H9 (cell line): ENCODE measurements at regions not wholly inside any gene's neighbourhood (a gene's known extent, or its start where the extent isn't known, plus 50 kb on each side); places are given as distances from the start of the nearest gene placed in this dataset.

Experiments
- DNase-seq: peaks from one replicate; pipeline ENCODE4 v3.0.0-alpha.2; 2017
- H2AFZ ChIP-seq: one replicate; pipeline ENCODE4 v1.6.1; 2013; ENCODE audit warnings: mild to moderate bottlenecking, low read length, control low read depth, moderate library complexity
- H2AK5ac ChIP-seq: 2 replicates; pipeline ENCODE4 v1.6.1; 2013; ENCODE audit warnings: low read length, control low read depth, mixed read lengths; ENCODE audit not compliant: insufficient read length
- H2BK120ac ChIP-seq: one replicate; pipeline ENCODE4 v1.6.1; 2013; ENCODE audit warnings: low read depth, mild to moderate bottlenecking, low read length, control low read depth, inconsistent platforms; ENCODE audit not compliant: poor library complexity, severe bottlenecking
- H2BK12ac ChIP-seq: 2 replicates; pipeline ENCODE4 v1.6.1; 2013; ENCODE audit warnings: low read length, control low read depth, mixed read lengths, low read depth; ENCODE audit not compliant: insufficient read length
- H2BK15ac ChIP-seq: 2 replicates; pipeline ENCODE4 v1.6.1; 2013; ENCODE audit warnings: low read depth, low read length, control low read depth
- H2BK20ac ChIP-seq: one replicate; pipeline ENCODE4 v1.6.1; 2013; ENCODE audit warnings: low read depth, mild to moderate bottlenecking, low read length, control low read depth, inconsistent platforms; ENCODE audit not compliant: poor library complexity, severe bottlenecking
- H2BK5ac ChIP-seq: 2 replicates; pipeline ENCODE4 v1.6.1; 2013; ENCODE audit warnings: low read length, control low read depth, mixed read lengths; ENCODE audit not compliant: insufficient read length
- H3K14ac ChIP-seq: 2 replicates; pipeline ENCODE4 v1.6.1; 2013; ENCODE audit warnings: low read length, control low read depth; ENCODE audit not compliant: insufficient read depth
- H3K18ac ChIP-seq: 2 replicates; pipeline ENCODE4 v1.6.1; 2013; ENCODE audit warnings: low read depth, mild to moderate bottlenecking, mixed read lengths, low read length, control low read depth; ENCODE audit not compliant: insufficient read length
- H3K23ac ChIP-seq: 2 replicates; pipeline ENCODE4 v1.6.1; 2013; ENCODE audit warnings: low read length, control low read depth, mixed read lengths, low read depth; ENCODE audit not compliant: insufficient read length
- H3K23me2 ChIP-seq: 2 replicates; pipeline ENCODE4 v1.6.1; 2013; ENCODE audit warnings: low read depth, mild to moderate bottlenecking, mixed read lengths, low read length, control low read depth; ENCODE audit not compliant: insufficient read length, poor library complexity, severe bottlenecking
- H3K27ac ChIP-seq: 2 replicates; pipeline ENCODE4 v1.5.1; 2013; ENCODE audit warnings: low read length, control low read depth, mixed read lengths, low read depth; ENCODE audit not compliant: insufficient read length
- H3K27me3 ChIP-seq: 2 replicates; pipeline ENCODE4 v1.6.1; 2013; ENCODE audit warnings: low read length, control low read depth, inconsistent platforms; ENCODE audit not compliant: insufficient read depth
- H3K4ac ChIP-seq: 2 replicates; pipeline ENCODE4 v1.6.1; 2013; ENCODE audit warnings: low read depth, mild to moderate bottlenecking, control low read depth, inconsistent platforms, low read length, moderate library complexity
- H3K4me1 ChIP-seq: 2 replicates; pipeline ENCODE4 v1.6.1; 2013; ENCODE audit warnings: low read length, control low read depth, inconsistent platforms; ENCODE audit not compliant: insufficient read depth
- H3K4me2 ChIP-seq: 2 replicates; pipeline ENCODE4 v1.6.1; 2013; ENCODE audit warnings: low read length, control low read depth, mixed read lengths; ENCODE audit not compliant: insufficient read length, insufficient read depth
- H3K56ac ChIP-seq: 2 replicates; pipeline ENCODE4 v1.6.1; 2013; ENCODE audit warnings: low read depth, mild to moderate bottlenecking, mixed read lengths, low read length, control low read depth; ENCODE audit not compliant: insufficient read length
- H3K79me1 ChIP-seq: 2 replicates; pipeline ENCODE4 v1.6.1; 2013; ENCODE audit warnings: low read depth, mild to moderate bottlenecking, moderate library complexity, low read length, control low read depth, inconsistent platforms; ENCODE audit not compliant: insufficient read depth, poor library complexity, severe bottlenecking
- H3K79me2 ChIP-seq: 2 replicates; pipeline ENCODE4 v1.6.1; 2013; ENCODE audit warnings: low read length, control low read depth, inconsistent platforms; ENCODE audit not compliant: insufficient read depth
- H3K9ac ChIP-seq: 2 replicates; pipeline ENCODE4 v1.6.1; 2013; ENCODE audit warnings: low read length, control low read depth, mixed read lengths; ENCODE audit not compliant: insufficient read length; ENCODE audit errors: extremely low read depth
- H3K9me3 ChIP-seq: one replicate; pipeline ENCODE4 v1.6.1; 2013; ENCODE audit warnings: low read depth, low read length, inconsistent platforms; ENCODE audit not compliant: control insufficient read depth
- H3T11ph ChIP-seq: one replicate; pipeline ENCODE4 v1.6.1; 2013; ENCODE audit warnings: mild to moderate bottlenecking, low read length, control low read depth, inconsistent platforms
- H4K20me1 ChIP-seq: one replicate; pipeline ENCODE4 v1.6.1; 2013; ENCODE audit not compliant: control insufficient read depth, insufficient read length, insufficient read depth
- H4K5ac ChIP-seq: 2 replicates; pipeline ENCODE4 v1.6.1; 2013; ENCODE audit warnings: low read depth, mild to moderate bottlenecking, mixed read lengths, low read length, control low read depth; ENCODE audit not compliant: insufficient read length
- H4K8ac ChIP-seq: replicated peaks from 2 replicates; pipeline ENCODE4 v1.6.1; 2013; ENCODE audit warnings: low read length, control low read depth, mixed read lengths, low read depth; ENCODE audit not compliant: insufficient read length
- H4K91ac ChIP-seq: 2 replicates; pipeline ENCODE4 v1.6.1; 2013; ENCODE audit warnings: low read depth, mild to moderate bottlenecking, moderate library complexity, mixed read lengths, low read length, control low read depth; ENCODE audit not compliant: insufficient read length
- H3K27ac Mint-ChIP-seq, 3 experiments: 2 replicates in 2 of 3; 3 replicates in 1 of 3; pipeline ENCODE4 v1.8.0; 2020 to 2021; ENCODE audit warnings: mixed read lengths in 3 of 3, mild to moderate bottlenecking in 1 of 3, moderate library complexity in 1 of 3
- H3K27me3 Mint-ChIP-seq: 2 replicates; pipeline ENCODE4 v1.8.0; 2021; ENCODE audit warnings: low read depth, mild to moderate bottlenecking, moderate library complexity, mixed read lengths
- H3K36me3 Mint-ChIP-seq, 3 experiments: 2 replicates in 2 of 3; 3 replicates in 1 of 3; pipeline ENCODE4 v1.8.0; 2020 to 2021; ENCODE audit warnings: low read depth in 3 of 3, mixed read lengths in 3 of 3; ENCODE audit not compliant: insufficient read depth in 1 of 3
- H3K4me1 Mint-ChIP-seq, 2 experiments: 2 replicates each; pipeline ENCODE4 v1.8.0; 2020; ENCODE audit warnings: mixed read lengths in 2 of 2
- H3K4me3 Mint-ChIP-seq, 2 experiments: 2 replicates in 1 of 2; 3 replicates in 1 of 2; pipeline ENCODE4 v1.8.0; 2020 to 2021; ENCODE audit warnings: mild to moderate bottlenecking in 2 of 2, mixed read lengths in 2 of 2, moderate library complexity in 1 of 2
- H3K9me3 Mint-ChIP-seq, 2 experiments: 2 replicates in 1 of 2; 3 replicates in 1 of 2; pipeline ENCODE4 v1.8.0; 2020; ENCODE audit warnings: mild to moderate bottlenecking in 2 of 2, mixed read lengths in 2 of 2, moderate library complexity in 1 of 2
- CTCF ChIP-seq: fragments of 200-600 bp; sonication (generic); conservative IDR thresholded peaks from 3 replicates; pipeline ENCODE4 v1.8.0; 2021; ENCODE audit warnings: antibody characterized with exemption, mild to moderate bottlenecking
- WGBS: extraction: QIAGEN DNeasy Blood & Tissue Kit; methylation state at CpG from one replicate; pipeline ENCODE4 v1.1.7; 2013; ENCODE audit warnings: missing lambda C conversion rate, low lambda C conversion rate, mixed read lengths; ENCODE audit not compliant: insufficient read length; ENCODE audit errors: extremely low coverage; 5-methylcytosine and 5-hydroxymethylcytosine counted together

- Mint-ChIP-seq H3K27ac (no peak overlapping the region), H3K4me3 (no peak overlapping the region), H3K36me3 (no peaks in the 10 kb centered on the region), H3K9me3 (no peaks in the 10 kb centered on the region), H3K27me3 (no peaks in the 10 kb centered on the region), H3K4me1 (no peaks in the 10 kb centered on the region)
- H3K79me2 ChIP-seq: no peaks in the 10 kb centered on the region
- H3K27me3 ChIP-seq: no peaks in the 10 kb centered on the region
- no peak overlapping the region for H3T11ph ChIP-seq
- H3K4me2 ChIP-seq: no peak overlapping the region
- no peaks in the 10 kb centered on the region for H4K20me1 ChIP-seq
- no peak overlapping the region for H2AK5ac ChIP-seq
- H2BK120ac ChIP-seq: no peak overlapping the region
- DNase-seq: no peak
- H3K18ac ChIP-seq: no peak overlapping the region
- H3K4me1 ChIP-seq: no peaks in the 10 kb centered on the region
- H2BK12ac ChIP-seq: no peak overlapping the region
- no peak for TF ChIP-seq CTCF
- H4K5ac ChIP-seq: no peak overlapping the region
- no peaks in the 10 kb centered on the region for H3K79me1 ChIP-seq
- no peak overlapping the region for H2AFZ ChIP-seq
- no peak overlapping the region for H2BK5ac ChIP-seq
- WGBS: no CpG with 5 or more reads among the region's 7 CpGs
- no peak overlapping the region for H3K4ac ChIP-seq
- no peaks in the 10 kb centered on the region for H3K9me3 ChIP-seq
- no peaks in the 10 kb centered on the region for H3K23me2 ChIP-seq
- no peak overlapping the region for H2BK20ac ChIP-seq
- H3K56ac ChIP-seq: no peak overlapping the region
- H4K8ac ChIP-seq: no peak overlapping the region
- no peak overlapping the region for H3K27ac ChIP-seq
- H3K14ac ChIP-seq: no peak overlapping the region
- H2BK15ac ChIP-seq: no peak overlapping the region
- H3K9ac ChIP-seq: no peak overlapping the region
- no peak overlapping the region for H4K91ac ChIP-seq
- no peak overlapping the region for H3K23ac ChIP-seq
Measured at GRCh38 chr5:167145841-167146240, 1145.6 kb upstream of the WWC1 start.
